Activated naive CD4-positive, alpha-beta T cell (primary cell): ENCODE measurements at regions not wholly inside any gene's neighbourhood (a gene's known extent, or its start where the extent isn't known, plus 50 kb on each side); places are given as distances from the start of the nearest gene placed in this dataset.
"Not testable (repeated sequence)": the region's sequence is repeated elsewhere in the genome, so short reads cannot be mapped to it uniquely, and the experiment has no call there.

Experiments used
- DNase-seq, 4 experiments: peaks; one replicate each; lab custom pipeline; 2025; lab: John Stamatoyannopoulos, UW

GRCh38 chr1:29936031-29936544, 699.8 kb downstream of the PTPRU start:
- no peak for DNase-seq

DNA sequence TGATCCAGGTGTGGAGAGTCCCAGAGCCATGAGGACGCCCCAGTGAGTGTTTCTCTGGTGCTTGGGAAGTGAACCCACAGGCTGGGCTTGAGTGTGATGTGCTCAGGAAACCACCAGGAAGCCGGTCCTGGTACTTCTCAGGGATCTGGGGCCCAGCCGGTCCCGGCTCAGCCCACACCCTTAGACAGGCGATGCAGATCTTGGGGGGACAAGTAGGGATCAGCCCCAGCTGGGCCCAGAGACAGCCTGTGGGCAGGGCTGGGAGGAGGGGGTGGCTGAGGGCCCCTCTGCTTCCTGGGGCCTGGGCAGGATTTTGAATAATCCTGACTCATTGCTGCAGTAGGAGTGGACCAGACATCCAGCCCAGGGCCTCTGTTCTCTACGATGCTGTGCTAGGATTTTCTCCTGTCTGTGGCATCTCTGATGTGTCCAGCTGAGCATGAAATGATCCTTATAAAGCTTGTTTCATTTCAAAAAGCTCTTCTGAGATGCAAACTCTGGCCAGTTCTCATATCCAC, 698.0 kb downstream of the PTPRU start:
- no peak for DNase-seq

GRCh38 chr1:29933067-29933466, 696.7 kb downstream of the PTPRU start:
- DNase-seq = no peak

DNA sequence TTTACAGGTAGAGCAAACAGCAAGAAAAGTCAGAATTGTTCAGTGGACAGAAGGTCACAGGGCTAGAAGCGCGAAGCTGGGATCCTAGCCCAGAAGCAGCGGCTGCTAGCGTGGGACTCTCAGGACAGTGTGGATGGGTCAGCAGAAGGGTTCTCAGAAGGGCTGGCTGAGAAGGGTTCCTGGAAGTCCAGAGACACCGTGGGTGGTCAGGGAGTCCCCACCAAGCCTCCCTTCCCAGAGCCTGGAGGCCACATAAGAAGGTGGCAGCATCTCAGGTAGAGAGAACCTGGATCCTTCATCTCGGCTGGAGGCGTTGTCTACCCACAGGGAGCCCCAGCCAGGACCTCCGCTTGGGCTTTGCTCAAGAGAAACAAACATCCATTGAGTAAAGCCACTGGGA, 696.3 kb downstream of the PTPRU start:
- no peak for DNase-seq

GRCh38 chr1:29931477-29932175, 695.3 kb downstream of the PTPRU start:
- DNase-seq = no peak

- no peak for DNase-seq
Measured at GRCh38 chr1:29925058-29925457, 688.7 kb downstream of the PTPRU start.

- no peak for DNase-seq
Measured at GRCh38 chr1:29924017-29924431, 687.7 kb downstream of the PTPRU start.

- DNase-seq = no peak
Measured at GRCh38 chr1:29921741-29922140, 685.4 kb downstream of the PTPRU start.

- no peak for DNase-seq
Measured at GRCh38 chr1:29920784-29921183, 684.5 kb downstream of the PTPRU start.

DNA sequence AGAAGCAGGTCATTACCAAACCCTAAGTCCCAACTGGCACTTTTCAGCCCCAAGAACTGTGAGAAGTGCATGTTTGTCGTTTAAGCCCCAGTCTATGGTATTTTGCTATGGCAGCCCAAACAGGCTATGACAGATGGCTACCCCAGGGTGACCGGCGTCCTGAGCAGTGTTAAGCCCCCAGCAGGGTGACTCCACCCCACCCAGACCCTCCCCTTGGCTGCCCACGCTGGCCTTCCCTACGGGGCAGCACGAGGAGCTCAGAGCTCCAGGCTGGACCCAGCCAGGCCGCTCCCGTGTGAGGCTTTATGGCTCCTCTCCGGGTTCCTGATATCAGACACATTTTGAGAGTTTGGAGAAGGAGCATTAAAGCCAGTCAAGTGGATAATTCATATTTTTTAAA, 684.0 kb downstream of the PTPRU start:
- DNase-seq = no peak

GRCh38 chr1:29919041-29919440, 682.7 kb downstream of the PTPRU start:
- not testable (repeated sequence) for DNase-seq

- no peak for DNase-seq
Measured at GRCh38 chr1:29916656-29917369, 680.5 kb downstream of the PTPRU start.

- no peak for DNase-seq
Measured at GRCh38 chr1:29914936-29915335, 678.6 kb downstream of the PTPRU start.

- DNase-seq = no peak
Measured at GRCh38 chr1:29912425-29912824, 676.1 kb downstream of the PTPRU start.

DNA sequence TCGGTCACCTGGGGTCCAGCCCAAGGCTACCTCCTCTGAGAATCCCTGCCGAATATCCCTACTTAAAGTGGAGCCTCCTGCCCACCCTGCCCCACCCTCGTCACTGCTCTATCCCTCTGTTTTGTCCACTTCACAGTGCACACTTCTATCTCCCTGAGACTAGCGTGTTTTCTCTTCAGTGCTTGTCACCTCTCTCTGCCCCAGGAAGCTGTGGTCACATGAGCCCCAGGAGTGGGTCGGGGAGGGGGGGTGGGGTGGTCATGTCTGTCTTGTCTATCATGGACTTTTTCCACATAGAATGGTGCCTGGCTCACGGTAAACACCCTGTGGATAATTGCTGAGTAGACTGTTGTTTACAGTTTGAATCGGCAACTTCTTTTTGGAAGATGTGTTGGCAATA, 673.6 kb downstream of the PTPRU start:
- DNase-seq = no peak

GRCh38 chr1:29907596-29907995, 671.3 kb downstream of the PTPRU start:
- DNase-seq = no peak

DNA sequence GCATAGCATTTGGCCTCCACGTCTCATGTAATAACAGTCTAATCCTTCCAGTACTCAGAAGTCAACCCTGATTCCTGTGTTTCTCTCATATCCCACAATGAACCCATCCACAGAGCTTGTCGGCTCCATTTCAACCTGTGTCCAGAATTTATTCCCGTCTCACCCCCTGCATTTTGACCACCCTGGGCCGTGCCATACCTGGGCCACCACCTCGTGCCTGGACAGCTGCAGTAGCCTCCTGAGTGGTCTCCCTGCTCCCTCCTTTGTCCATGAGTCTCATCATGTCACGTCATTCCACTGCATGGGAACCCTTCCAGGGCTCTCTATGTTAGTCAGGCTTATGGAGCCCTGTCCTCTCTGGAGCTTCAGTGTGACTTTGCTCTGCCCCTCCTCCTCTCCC, 670.6 kb downstream of the PTPRU start:
- DNase-seq = no peak

DNA sequence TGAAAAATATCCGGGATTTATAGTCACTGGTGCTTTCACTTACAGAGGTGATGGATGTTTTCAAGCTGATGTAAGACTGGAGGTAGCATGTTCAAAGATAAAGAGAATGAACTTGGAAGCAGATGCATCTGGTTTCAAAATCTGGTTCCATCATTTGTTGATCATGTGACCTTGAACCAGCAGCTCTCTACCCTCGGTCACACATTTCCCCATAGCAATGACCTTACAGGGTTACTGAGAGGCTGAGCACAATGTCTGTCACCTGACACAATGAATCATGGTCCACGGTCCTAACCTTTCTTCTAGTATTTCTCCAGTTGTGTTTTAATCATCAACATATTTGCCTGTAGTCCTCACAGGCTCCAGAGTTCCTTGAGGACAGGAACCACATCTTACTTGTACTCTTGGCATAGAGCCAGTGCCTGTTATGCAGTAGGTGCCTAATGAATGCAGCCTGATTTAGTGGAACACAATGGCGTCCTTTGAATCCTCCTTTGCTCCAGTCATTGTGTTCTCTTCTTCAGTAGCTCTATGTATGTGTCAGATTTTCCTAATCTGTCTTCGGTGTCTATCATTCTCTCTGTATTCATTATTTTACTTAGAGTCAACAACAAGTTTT, 667.3 kb downstream of the PTPRU start:
- no peak for DNase-seq

DNA sequence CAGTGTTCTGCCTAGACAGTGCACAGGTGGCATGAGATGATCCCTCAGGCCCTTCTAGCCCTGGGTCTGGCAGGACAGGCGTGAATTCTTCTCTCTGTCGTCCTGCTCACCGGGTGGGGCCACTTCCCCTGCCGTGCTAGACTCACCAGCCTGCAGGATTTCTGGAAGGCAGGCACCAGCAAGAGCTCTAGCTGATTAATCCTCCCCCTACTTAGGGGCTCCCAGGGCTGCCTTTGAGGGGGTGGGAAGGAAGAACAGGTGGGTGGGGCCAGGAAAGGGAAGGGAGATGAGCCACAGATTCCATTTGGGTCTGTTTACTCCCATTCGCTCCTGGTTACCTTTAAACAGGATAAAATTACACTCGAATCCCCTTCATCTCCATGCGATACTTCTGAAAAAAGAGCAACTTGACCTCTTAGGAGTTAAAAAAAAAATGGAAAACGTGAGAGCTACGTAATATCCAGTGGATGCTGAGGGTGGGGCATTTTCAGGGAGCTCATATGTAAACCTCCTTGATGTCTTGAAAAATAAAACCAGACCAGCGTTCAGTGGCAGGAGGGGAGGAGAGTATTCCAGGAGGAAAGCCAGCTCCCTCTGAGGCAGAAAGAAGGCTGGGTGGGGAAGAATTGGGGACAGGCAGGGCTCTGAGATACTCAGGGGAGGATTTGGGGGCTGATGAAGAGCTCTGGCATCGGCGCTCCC, 665.5 kb downstream of the PTPRU start:
- DNase-seq = no peak

DNA sequence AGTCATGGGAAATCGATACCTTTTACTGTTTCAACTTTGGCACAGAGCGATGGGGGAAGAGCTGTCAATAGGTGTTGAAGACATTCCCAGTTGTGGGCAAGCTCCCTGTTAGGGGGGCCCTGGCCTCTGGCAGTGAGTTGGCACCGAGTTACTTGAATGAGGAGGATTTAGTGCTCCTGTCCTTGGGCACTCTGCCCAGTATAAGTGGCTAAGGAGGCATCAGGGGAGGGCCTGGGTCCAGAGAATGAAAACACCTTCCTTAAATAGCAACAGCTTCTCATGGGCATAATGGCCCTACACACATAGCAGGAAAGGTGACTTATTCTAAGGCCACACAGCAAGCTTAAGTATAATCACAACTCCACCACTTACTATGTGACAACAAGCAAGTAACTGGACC, 664.4 kb downstream of the PTPRU start:
- no peak for DNase-seq

GRCh38 chr1:29900104-29900679, 663.9 kb downstream of the PTPRU start:
- DNase-seq = no peak
